A549 (cell line): ENCODE measurements at regions not wholly inside any gene's neighbourhood (a gene's known extent, or its start where the extent isn't known, plus 50 kb on each side); places are given as distances from the start of the nearest gene placed in this dataset.

ENCODE experiments used
- CBX8 ChIP-seq: fragments of 200-600 bp; sonication (generic); IDR thresholded peaks from 2 replicates; pipeline ENCODE4 v1.6.1; 2016
- EHMT2 ChIP-seq: fragments of 200-600 bp; sonication (generic); IDR thresholded peaks from 2 replicates; pipeline ENCODE4 v1.6.1; 2016; ENCODE audit warnings: antibody characterized with exemption, low read depth, mild to moderate bottlenecking, moderate library complexity
- KDM1A ChIP-seq: fragments of 200-600 bp; sonication (generic); IDR thresholded peaks from 2 replicates; pipeline ENCODE4 v1.6.1; 2016; ENCODE audit warnings: low read depth, mild to moderate bottlenecking

GRCh38 chr2:18701546-18701945 is 112.2 kb upstream of the NT5C1B start:
- no peak for TF ChIP-seq CBX8
- no peak for TF ChIP-seq EHMT2
- TF ChIP-seq KDM1A = no peak
